Tibial nerve (tissue), 4 donors: ENCODE measurements at regions not wholly inside any gene's neighbourhood (a gene's known extent, or its start where the extent isn't known, plus 50 kb on each side); places are given as distances from the start of the nearest gene placed in this dataset.

ENCODE experiments used
- DNase-seq, 2 donors: peaks; one replicate each; pipeline ENCODE4 v3.0.0-alpha.2; 2019; ENCODE audit warnings: low spot score in 2 of 2
- H3K27ac ChIP-seq, 4 donors: fragments of 200-600 bp; sonication (generic) in 3 of 4; one replicate each; pipeline ENCODE4 v1.5.1; 2017 to 2019; ENCODE audit warnings: mild to moderate bottlenecking in 1 of 4
- H3K27me3 ChIP-seq, 2 donors: fragments of 200-600 bp; sonication (generic) in 1 of 2; one replicate each; pipeline versions ENCODE4 v1.5.1 to v1.6.0; 2017 to 2019
- H3K36me3 ChIP-seq, 3 donors: fragments of 200-600 bp; sonication (generic); one replicate each; pipeline ENCODE4 v1.5.1; 2018 to 2019
- H3K4me1 ChIP-seq, 4 donors: fragments of 200-600 bp; sonication (generic) in 3 of 4; one replicate each; pipeline ENCODE4 v1.5.1; 2017 to 2019
- H3K4me3 ChIP-seq, 4 donors: fragments of 200-600 bp; sonication (generic) in 3 of 4; one replicate each; pipeline ENCODE4 v1.5.1; 2017 to 2019; ENCODE audit warnings: mild to moderate bottlenecking in 1 of 4, moderate library complexity in 1 of 4
- H3K9me3 ChIP-seq, 4 donors: fragments of 200-600 bp; sonication (generic) in 3 of 4; one replicate each; pipeline ENCODE4 v1.5.1; 2017 to 2019
- CTCF ChIP-seq, 5 experiments: fragments of 200-600 bp in 3 of 5; fragments of 450-650 bp in 2 of 5; sonication (generic) in 3 of 5; IDR thresholded peaks; one replicate each; pipeline ENCODE4 v1.5.1; 2016 to 2019; ENCODE audit warnings: antibody characterized with exemption in 5 of 5, mild to moderate bottlenecking in 3 of 5, moderate library complexity in 2 of 5
- EP300 ChIP-seq, 2 donors: sonication (generic); formaldehyde crosslinking; IDR thresholded peaks; one replicate each; pipeline ENCODE4 v1.6.1; 2017; ENCODE audit warnings: antibody characterized with exemption in 2 of 2, mild to moderate bottlenecking in 1 of 2
- POLR2A ChIP-seq, 2 donors: fragments of 450-650 bp; IDR thresholded peaks; one replicate each; pipeline ENCODE4 v1.6.1; 2017; ENCODE audit warnings: antibody characterized with exemption in 2 of 2, mild to moderate bottlenecking in 2 of 2, moderate library complexity in 2 of 2
- WGBS, 2 donors: methylation state at CpG; one replicate each; pipeline ENCODE4 v1.1.5; 2018; 5-methylcytosine and 5-hydroxymethylcytosine counted together

- no peak overlapping the region for H3K4me3 ChIP-seq
- H3K27ac ChIP-seq: no peak overlapping the region
- peaks cover 0 to 20% (median 2%) of the 10 kb centered on the region in 4 donors for H3K4me1 ChIP-seq
- no peak for DNase-seq
- H3K36me3 ChIP-seq: no peaks in the 10 kb centered on the region
- H3K27me3 ChIP-seq: no peaks in the 10 kb centered on the region
- H3K9me3 ChIP-seq: no peaks in the 10 kb centered on the region
- TF ChIP-seq POLR2A (IDR thresholded peaks at IDR 0.05): no peak
These were observed 271.7 kb upstream of the SNX7 start for GRCh38 chr1:98389809-98390208.

GRCh38 chr1:98388441-98388840 lies 273.1 kb upstream of the SNX7 start:
- TF ChIP-seq POLR2A (IDR thresholded peaks at IDR 0.05) (no peak), EP300 (IDR thresholded peaks at IDR 0.05) (peak in 1 of 2 donors; percentile 34), CTCF (IDR thresholded peaks at IDR 0.05) (no peak)
- H3K36me3 ChIP-seq: no peaks in the 10 kb centered on the region
- H3K27me3 ChIP-seq: no peaks in the 10 kb centered on the region
- peak in 1 of 2 donors; percentile 13 for DNase-seq
- no peak overlapping the region for H3K4me3 ChIP-seq
- H3K9me3 ChIP-seq: no peaks in the 10 kb centered on the region
- WGBS, 2 donors: 2 to 5% methylated on average over 4 of the region's 4 CpGs
- peak overlapping the region in 2 of 4 donors; percentile 57 to 68 for H3K27ac ChIP-seq
- H3K4me1 ChIP-seq: peaks cover 0 to 23% (median 2%) of the 10 kb centered on the region in 4 donors

- DNase-seq: no peak
- Histone ChIP-seq H3K4me3 (no peak overlapping the region), H3K36me3 (no peaks in the 10 kb centered on the region), H3K9me3 (no peaks in the 10 kb centered on the region), H3K27me3 (no peaks in the 10 kb centered on the region), H3K27ac (peak overlapping the region in 2 of 4 donors; percentile 57 to 68), H3K4me1 (peaks cover 0 to 27% (median 2%) of the 10 kb centered on the region in 4 donors)
- WGBS, 2 donors: 60 to 64% methylated on average over 4 of the region's 4 CpGs
- no peak for TF ChIP-seq EP300 (IDR thresholded peaks at IDR 0.05)
- TF ChIP-seq POLR2A (IDR thresholded peaks at IDR 0.05): no peak
- no peak for TF ChIP-seq CTCF (IDR thresholded peaks at IDR 0.05)
These were observed 273.8 kb upstream of the SNX7 start for GRCh38 chr1:98387701-98388100.

- 95 to 96% methylated on average over 4 of the region's 4 CpGs for WGBS, 2 donors
These were observed 274.7 kb upstream of the SNX7 start for GRCh38 chr1:98386675-98387440.

GRCh38 chr1:98385652-98386051 lies 275.9 kb upstream of the SNX7 start:
- Histone ChIP-seq H3K27ac (no peak overlapping the region), H3K27me3 (no peaks in the 10 kb centered on the region), H3K4me3 (no peak overlapping the region), H3K36me3 (no peaks in the 10 kb centered on the region), H3K9me3 (no peaks in the 10 kb centered on the region), H3K4me1 (peaks cover 0 to 27% (median 2%) of the 10 kb centered on the region in 4 donors)
- no peak for TF ChIP-seq EP300 (IDR thresholded peaks at IDR 0.05)
- TF ChIP-seq CTCF (IDR thresholded peaks at IDR 0.05): no peak
- no peak for TF ChIP-seq POLR2A (IDR thresholded peaks at IDR 0.05)
- DNase-seq: no peak
- WGBS, 2 donors: 74 to 78% methylated on average over 1 of the region's 1 CpG

More at GRCh38 chr1:98386675-98387440, 274.7 kb upstream of the SNX7 start:
- Histone ChIP-seq H3K27ac (no peak overlapping the region), H3K9me3 (no peaks in the 10 kb centered on the region), H3K36me3 (no peaks in the 10 kb centered on the region), H3K4me1 (peaks cover 0 to 27% (median 2%) of the 10 kb centered on the region in 4 donors), H3K27me3 (no peaks in the 10 kb centered on the region), H3K4me3 (no peak overlapping the region)
- DNase-seq: no peak
- TF ChIP-seq POLR2A (IDR thresholded peaks at IDR 0.05) (no peak), EP300 (IDR thresholded peaks at IDR 0.05) (no peak), CTCF (IDR thresholded peaks at IDR 0.05) (no peak)
